ENCODE measurements at regions not wholly inside any gene's neighbourhood (a gene's known extent, or its start where the extent isn't known, plus 50 kb on each side); places are given as distances from the start of the nearest gene placed in this dataset.

DNA sequence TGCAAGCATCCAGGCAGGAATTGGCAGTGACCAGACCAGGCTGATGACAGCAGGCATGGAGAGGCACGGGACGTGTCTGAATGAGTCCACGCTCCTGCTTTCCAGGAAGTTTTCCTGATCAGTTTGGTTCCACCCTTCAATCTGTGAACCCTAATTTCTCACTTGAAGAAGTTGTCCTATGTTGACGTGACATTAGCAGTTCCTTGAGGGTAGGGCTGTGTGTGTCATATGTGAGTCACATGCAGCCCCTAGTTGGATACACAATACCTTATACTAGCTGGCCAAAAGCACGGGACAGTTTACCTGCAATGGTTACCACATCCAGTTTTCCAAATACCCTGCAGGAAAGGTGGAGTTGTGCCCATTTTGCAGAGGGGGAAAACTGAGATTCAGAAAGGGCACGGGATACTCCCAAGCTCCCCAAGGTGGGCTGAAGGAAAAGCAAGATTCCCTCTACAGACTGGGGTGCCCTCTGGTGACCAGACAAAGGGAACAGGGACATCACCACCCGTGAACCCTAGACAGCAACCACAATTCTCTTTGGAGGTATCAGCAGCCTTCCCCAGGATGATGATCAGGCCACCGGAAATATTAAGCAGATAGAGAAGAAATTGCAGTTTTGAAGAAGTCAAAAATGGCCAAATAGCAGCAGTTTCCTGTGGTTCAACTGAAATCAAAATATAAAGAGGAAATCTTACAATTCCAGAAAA lies 194.5 kb downstream of the PHETA1 start:
- DNase-seq (ENCODE audit: low read depth): no peak

GRCh38 chr12:111173836-111174235 lies 195.1 kb downstream of the PHETA1 start:
- no peak for DNase-seq (ENCODE audit: low read depth)

- no peak for DNase-seq (ENCODE audit: low read depth)
Observed at GRCh38 chr12:111173391-111173790, 195.5 kb downstream of the PHETA1 start.

GRCh38 chr12:111172786-111173185 lies 196.1 kb downstream of the PHETA1 start:
- no peak for DNase-seq (ENCODE audit: low read depth)

- no peak for DNase-seq (ENCODE audit: low read depth)
Observed at GRCh38 chr12:111171832-111172231, 197.1 kb downstream of the PHETA1 start.

- DNase-seq (ENCODE audit: low read depth): no peak
Observed at GRCh38 chr12:111171345-111171744, 197.6 kb downstream of the PHETA1 start.

GRCh38 chr12:111170543-111170942 lies 198.4 kb downstream of the PHETA1 start:
- DNase-seq (ENCODE audit: low read depth): no peak

DNA sequence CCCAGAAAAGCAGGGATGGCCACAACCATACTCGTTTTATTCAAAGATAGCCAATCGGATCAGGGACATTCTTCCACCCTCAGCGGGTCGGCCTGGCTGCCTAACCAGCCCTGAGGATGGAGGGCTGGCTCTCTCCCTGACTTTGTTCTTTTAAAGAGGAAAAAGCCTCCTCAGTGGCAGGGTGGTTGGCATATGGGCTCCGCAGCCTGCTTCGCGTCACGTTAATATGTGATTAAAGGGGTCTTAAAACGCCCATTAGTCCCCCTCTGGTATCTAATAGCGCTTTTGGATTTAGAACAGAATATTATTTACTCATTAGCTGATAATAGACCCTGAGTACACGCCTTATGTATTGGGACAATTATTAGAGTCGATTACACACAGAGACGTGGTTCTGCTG lies 199.4 kb downstream of the PHETA1 start:
- no peak for DNase-seq (ENCODE audit: low read depth)

DNA sequence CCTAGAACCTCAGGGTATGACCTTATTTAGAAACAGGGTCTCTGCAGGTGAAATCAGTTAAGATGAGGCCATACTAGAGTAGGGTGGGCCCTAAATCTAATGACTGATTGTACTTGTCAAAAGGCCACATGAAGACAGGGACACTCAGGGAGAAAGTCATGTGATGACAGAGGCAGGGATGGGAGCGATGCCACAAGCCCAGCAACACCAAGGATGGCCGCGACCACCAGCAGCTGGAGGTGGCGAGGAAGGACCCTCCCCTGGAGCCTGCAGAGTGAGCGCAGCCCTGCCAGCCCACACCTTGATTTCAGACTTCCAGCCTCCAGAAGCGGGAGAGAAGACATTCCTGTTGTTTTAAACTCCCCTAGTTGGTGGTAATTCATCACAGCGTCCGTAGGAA lies 199.9 kb downstream of the PHETA1 start:
- no peak for DNase-seq (ENCODE audit: low read depth)

GRCh38 chr12:111168009-111168900 lies 200.6 kb downstream of the PHETA1 start:
- no peak for DNase-seq (ENCODE audit: low read depth)

DNA sequence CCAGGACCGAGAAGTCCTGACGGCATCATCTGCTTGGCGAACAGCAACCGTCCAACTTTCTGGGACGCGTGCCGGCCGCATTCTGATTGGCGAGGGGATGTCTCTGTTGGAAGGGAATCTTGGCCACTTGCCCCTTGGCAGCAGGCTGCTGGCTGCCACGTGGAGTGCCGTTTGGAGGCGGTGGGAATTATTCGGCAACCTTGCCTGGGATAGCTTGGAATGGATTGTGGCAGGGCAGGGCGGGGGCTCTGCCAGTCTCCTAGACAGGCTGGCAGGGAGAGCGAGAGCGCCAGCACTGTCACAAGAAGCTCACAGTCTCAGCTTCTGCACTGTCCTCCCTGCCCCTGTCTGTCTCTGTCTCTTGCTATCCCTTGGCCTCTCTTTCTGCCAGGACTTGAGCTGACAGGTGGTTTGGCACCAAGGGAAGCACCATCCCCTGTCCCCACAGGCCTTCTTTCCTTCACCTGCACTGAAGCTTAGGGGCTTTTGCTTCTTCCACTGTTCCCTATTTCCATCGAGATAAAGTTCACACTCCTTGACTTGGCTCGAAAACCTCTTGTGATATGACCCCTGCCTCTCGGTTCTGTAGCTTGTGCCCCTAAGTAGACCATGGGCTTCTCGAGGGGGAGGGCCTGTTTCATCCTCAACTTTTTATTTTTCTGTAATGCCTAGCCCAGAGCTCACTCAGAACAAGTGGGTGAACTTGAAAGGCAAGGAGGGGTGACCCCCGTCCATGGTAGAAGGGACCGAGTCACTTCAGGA lies 201.9 kb downstream of the PHETA1 start:
- DNase-seq (ENCODE audit: low read depth): no peak

DNA sequence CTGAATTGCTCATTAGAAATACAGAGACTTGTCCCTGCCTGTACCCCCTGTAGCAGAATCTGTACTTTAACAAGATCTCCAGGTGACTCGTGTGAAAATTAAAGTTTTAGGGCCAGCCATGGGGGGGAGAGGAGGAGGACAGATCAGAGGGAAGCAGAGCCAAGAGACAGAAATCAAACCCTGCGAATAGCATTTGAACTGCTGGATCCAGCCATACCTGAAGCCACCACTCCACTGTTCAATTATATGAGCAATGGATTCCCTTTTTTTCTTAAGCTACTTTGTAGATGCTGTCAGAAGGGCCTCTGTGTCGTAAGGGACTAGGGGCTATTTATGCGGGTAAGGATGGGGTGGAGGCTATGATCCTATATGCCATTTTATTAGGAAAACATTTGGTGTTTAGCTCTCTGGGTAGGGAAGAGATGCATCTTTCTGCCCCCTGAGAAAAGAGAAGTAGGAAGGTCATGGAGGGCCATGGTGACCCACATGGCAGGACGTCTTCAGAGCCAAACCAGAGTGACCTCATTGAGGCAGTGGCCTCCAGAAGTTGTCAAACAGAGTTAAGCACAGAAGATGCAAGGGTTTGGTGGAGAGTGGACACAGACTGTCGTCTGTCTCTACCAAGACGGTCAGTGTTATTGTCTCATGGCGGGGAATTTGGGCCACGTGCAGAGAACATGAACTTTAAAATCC lies 203.9 kb downstream of the PHETA1 start:
- no peak for DNase-seq (ENCODE audit: low read depth)

DNA sequence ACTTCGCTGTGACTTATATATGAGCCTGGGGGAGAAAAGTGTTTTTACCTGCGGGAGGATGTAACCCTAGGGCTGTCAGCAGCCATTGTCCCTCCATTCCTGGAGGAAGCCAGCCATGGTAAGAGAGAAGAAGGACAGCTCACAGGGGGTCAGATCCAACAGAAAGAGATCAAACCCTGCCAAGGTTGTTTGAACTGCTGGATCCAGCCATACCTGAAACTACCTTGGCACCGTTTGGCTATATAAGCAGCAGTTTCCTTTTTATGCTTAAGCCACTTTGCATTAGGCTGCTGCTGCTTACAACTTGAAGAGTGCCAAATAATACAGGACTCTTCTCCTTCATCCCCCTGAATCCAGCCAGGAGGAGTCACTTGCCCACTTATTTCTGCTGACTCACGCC lies 205.5 kb downstream of the PHETA1 start:
- DNase-seq (ENCODE audit: low read depth): no peak

- no peak for DNase-seq (ENCODE audit: low read depth)
Observed at GRCh38 chr12:111161898-111162297, 207.0 kb downstream of the PHETA1 start.

GRCh38 chr12:111160350-111161241 lies 208.3 kb downstream of the PHETA1 start:
- DNase-seq (ENCODE audit: low read depth): no peak

GRCh38 chr12:111158992-111159391 lies 209.9 kb downstream of the PHETA1 start:
- no peak for DNase-seq (ENCODE audit: low read depth)

DNA sequence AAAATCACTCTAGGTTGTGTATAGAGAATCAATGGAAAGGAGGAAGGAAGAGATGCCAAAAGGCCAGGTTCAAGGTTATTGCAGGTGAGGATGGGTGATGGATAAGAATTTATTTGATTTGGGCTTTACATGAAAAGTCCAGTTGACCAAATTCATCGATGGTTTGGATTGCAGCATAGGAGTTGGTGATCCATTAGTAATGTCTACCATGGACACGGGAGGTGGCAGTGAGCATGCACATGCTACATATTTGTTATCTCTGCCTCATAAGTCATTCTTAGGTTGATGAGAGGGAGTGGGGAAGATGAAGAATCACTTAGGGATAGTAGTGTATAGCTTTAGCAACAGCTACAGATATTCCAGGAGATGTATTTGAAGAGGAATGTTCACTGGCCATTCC lies 211.4 kb downstream of the PHETA1 start:
- no peak for DNase-seq (ENCODE audit: low read depth)

DNA sequence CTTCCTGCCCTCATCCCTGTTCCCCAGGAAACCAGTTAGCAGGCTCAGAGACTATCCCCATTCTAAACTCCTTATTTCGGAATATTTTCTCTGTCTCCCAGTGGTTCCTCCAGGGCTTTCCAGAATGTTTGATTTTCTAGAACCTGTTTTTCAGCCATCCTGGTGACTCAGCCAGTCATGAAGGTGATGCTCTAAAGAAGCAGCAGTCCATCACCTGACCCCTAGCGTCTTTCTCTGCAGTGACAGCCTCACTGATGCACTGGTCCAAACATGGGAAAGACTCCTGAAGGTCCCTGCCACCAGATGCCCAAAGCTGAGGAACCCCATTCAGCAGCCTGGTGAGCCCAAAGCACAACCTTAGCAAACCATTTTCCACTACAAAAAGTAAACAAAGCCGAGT lies 212.6 kb downstream of the PHETA1 start:
- DNase-seq (ENCODE audit: low read depth): no peak

DNA sequence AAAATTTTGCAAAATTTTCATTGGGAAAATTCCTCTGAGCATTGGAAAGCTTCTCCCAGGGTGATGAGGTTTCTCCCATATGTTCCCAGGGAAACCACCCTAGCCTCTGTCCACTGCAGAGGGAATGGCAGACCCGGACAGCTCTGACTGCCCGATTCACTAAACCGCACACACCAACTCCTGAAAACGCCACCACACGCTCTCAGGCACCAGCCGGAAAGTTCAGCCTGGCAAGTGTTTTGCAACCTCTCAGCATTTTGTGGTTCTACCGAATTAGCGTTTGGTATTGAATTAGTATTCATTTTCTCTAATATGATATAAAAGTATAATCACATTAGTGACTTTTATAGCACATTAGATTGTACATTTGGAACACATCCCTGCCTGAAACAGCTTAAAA lies 213.4 kb downstream of the PHETA1 start:
- DNase-seq (ENCODE audit: low read depth): no peak

DNA sequence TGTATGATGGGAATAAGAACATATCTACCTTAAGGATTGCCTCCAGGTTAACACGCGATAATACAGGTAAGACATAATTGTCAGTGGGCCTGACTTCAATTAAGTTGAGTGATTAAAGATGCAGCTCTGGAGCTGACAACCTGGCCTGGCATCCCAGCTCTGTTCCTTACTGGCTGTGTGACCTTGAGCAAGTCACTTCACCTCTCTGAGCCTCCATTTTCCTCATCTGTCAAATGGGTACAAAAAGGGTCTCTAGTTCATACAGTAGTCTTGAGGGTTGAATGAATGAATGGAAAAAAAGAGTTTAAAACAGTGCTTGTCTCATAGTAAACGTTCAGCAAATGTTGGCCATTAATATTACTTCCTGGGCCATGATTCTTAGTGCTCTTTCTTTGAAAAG lies 213.9 kb downstream of the PHETA1 start:
- DNase-seq (ENCODE audit: low read depth): no peak

Measured in T-helper 22 cell (primary cell).